Upper lobe of left lung (tissue), 6 donors: ENCODE measurements at regions not wholly inside any gene's neighbourhood (a gene's known extent, or its start where the extent isn't known, plus 50 kb on each side); places are given as distances from the start of the nearest gene placed in this dataset.
A peak's percentile ranks its signal among the peaks of the same experiment; 100 is the strongest.

Experiments used
- ATAC-seq, 2 donors: fragments of 200-7000 bp; cut with Tn5 transposase; one replicate each; pipeline ENCODE4 v1.9.1; 2022; ENCODE audit warnings: mild to moderate bottlenecking in 2 of 2, moderate library complexity in 2 of 2; ENCODE audit not compliant: low FRiP score in 2 of 2
- DNase-seq, 2 donors: peaks; one replicate each; pipeline ENCODE4 v3.0.0-alpha.2; 2019 to 2020
- H3K27ac ChIP-seq, 4 donors: fragments of 200-600 bp; sonication (generic); one replicate each; pipeline ENCODE4 v1.5.1; 2016 to 2019
- H3K27me3 ChIP-seq, 4 donors: fragments of 200-600 bp; sonication (generic); one replicate each; pipeline ENCODE4 v1.5.1; 2017 to 2019
- H3K36me3 ChIP-seq, 4 donors: fragments of 200-600 bp; sonication (generic); one replicate each; pipeline ENCODE4 v1.5.1; 2016 to 2019
- H3K4me1 ChIP-seq, 4 donors: fragments of 200-600 bp; sonication (generic); one replicate each; pipeline ENCODE4 v1.5.1; 2018 to 2019
- H3K4me3 ChIP-seq, 4 donors: fragments of 200-600 bp; sonication (generic); one replicate each; pipeline ENCODE4 v1.5.1; 2017 to 2019; ENCODE audit warnings: mild to moderate bottlenecking in 2 of 4, moderate library complexity in 1 of 4
- H3K9me3 ChIP-seq, 4 donors: fragments of 200-600 bp; sonication (generic); one replicate each; pipeline ENCODE4 v1.5.1; 2018 to 2019
- CTCF ChIP-seq, 6 experiments: fragments of 450-650 bp in 4 of 6; fragments of 200-600 bp in 2 of 6; sonication (generic) in 2 of 6; IDR thresholded peaks; one replicate each; pipeline ENCODE4 v1.5.1; 2016 to 2019; ENCODE audit warnings: antibody characterized with exemption in 6 of 6
- EP300 ChIP-seq, 4 donors: sonication (generic); formaldehyde crosslinking; IDR thresholded peaks; one replicate each; pipeline ENCODE4 v1.5.1; 2017; ENCODE audit warnings: antibody characterized with exemption in 4 of 4, control low read depth in 2 of 4
- POLR2A ChIP-seq, 4 donors: fragments of 450-650 bp; IDR thresholded peaks; one replicate each; pipeline ENCODE4 v1.5.1; 2016 to 2017; ENCODE audit warnings: antibody characterized with exemption in 4 of 4, mild to moderate bottlenecking in 2 of 4
- POLR2AphosphoS5 ChIP-seq, 2 donors: sonication (generic); formaldehyde crosslinking; IDR thresholded peaks; one replicate each; pipeline ENCODE4 v1.5.1; 2017; ENCODE audit warnings: antibody characterized with exemption in 2 of 2
- WGBS, 2 donors: methylation state at CpG; one replicate each; pipeline ENCODE4 v1.1.5; 2017 to 2018; 5-methylcytosine and 5-hydroxymethylcytosine counted together
- donor health status: DM: no; HTN: no; CAD: no; lungs with moderate emphysema.
- donor health status: DM: no; HTN: yes; CAD: no; lungs with severe emphysema.

GRCh38 chr2:8170552-8171327 lies 511.1 kb upstream of the ID2 start:
- 83 to 86% methylated on average over 7 of the region's 7 CpGs for WGBS, 2 donors
- Histone ChIP-seq H3K36me3 (no peaks in the 10 kb centered on the region), H3K27ac (no peak overlapping the region), H3K27me3 (no peaks in the 10 kb centered on the region), H3K9me3 (no peaks in the 10 kb centered on the region), H3K4me1 (no peaks in the 10 kb centered on the region), H3K4me3 (no peak overlapping the region)
- TF ChIP-seq POLR2A (IDR thresholded peaks at IDR 0.05) (no peak), EP300 (IDR thresholded peaks at IDR 0.05) (no peak), CTCF (IDR thresholded peaks at IDR 0.05) (no peak), POLR2AphosphoS5 (IDR thresholded peaks at IDR 0.05) (no peak)
- no peak for ATAC-seq
- DNase-seq: no peak

GRCh38 chr2:8171608-8172007 lies 510.2 kb upstream of the ID2 start:
- H3K4me1 ChIP-seq: no peaks in the 10 kb centered on the region
- DNase-seq (no peak), ATAC-seq (no peak)
- H3K36me3 ChIP-seq: no peaks in the 10 kb centered on the region
- H3K9me3 ChIP-seq: no peaks in the 10 kb centered on the region
- H3K27me3 ChIP-seq: no peaks in the 10 kb centered on the region
- H3K4me3 ChIP-seq: no peak overlapping the region
- TF ChIP-seq POLR2AphosphoS5 (IDR thresholded peaks at IDR 0.05) (no peak), CTCF (IDR thresholded peaks at IDR 0.05) (no peak), EP300 (IDR thresholded peaks at IDR 0.05) (no peak), POLR2A (IDR thresholded peaks at IDR 0.05) (no peak)
- WGBS, 2 donors: 38 to 50% methylated on average over 2 of the region's 2 CpGs
- no peak overlapping the region for H3K27ac ChIP-seq

GRCh38 chr2:8172661-8173060 lies 509.2 kb upstream of the ID2 start:
- 96 to 98% methylated on average over 17 of the region's 17 CpGs for WGBS, 2 donors
- H3K4me1 ChIP-seq: no peaks in the 10 kb centered on the region
- H3K27ac ChIP-seq: no peak overlapping the region
- H3K27me3 ChIP-seq: no peaks in the 10 kb centered on the region
- DNase-seq (peak in 1 of 2 donors; percentile 63), ATAC-seq (no peak)
- no peaks in the 10 kb centered on the region for H3K9me3 ChIP-seq
- H3K4me3 ChIP-seq: no peak overlapping the region
- H3K36me3 ChIP-seq: no peaks in the 10 kb centered on the region
- no peak for TF ChIP-seq CTCF (IDR thresholded peaks at IDR 0.05)
- no peak for TF ChIP-seq EP300 (IDR thresholded peaks at IDR 0.05)
- no peak for TF ChIP-seq POLR2AphosphoS5 (IDR thresholded peaks at IDR 0.05)
- TF ChIP-seq POLR2A (IDR thresholded peaks at IDR 0.05): no peak

- H3K27me3 ChIP-seq: no peaks in the 10 kb centered on the region
- no peaks in the 10 kb centered on the region for H3K9me3 ChIP-seq
- TF ChIP-seq EP300 (IDR thresholded peaks at IDR 0.05): no peak
- TF ChIP-seq POLR2A (IDR thresholded peaks at IDR 0.05): no peak
- no peak for TF ChIP-seq POLR2AphosphoS5 (IDR thresholded peaks at IDR 0.05)
- no peak for TF ChIP-seq CTCF (IDR thresholded peaks at IDR 0.05)
- H3K36me3 ChIP-seq: no peaks in the 10 kb centered on the region
- no peak for DNase-seq
- ATAC-seq: no peak
- no peak overlapping the region for H3K27ac ChIP-seq
- H3K4me3 ChIP-seq: no peak overlapping the region
- no peaks in the 10 kb centered on the region for H3K4me1 ChIP-seq
- WGBS, 2 donors: 73 to 93% methylated on average over 3 to 6 of the region's 6 CpGs
Observed at GRCh38 chr2:8174641-8175257, 507.1 kb upstream of the ID2 start.
